HG02763 (cell line): ENCODE measurements at regions not wholly inside any gene's neighbourhood (a gene's known extent, or its start where the extent isn't known, plus 50 kb on each side); places are given as distances from the start of the nearest gene placed in this dataset.

Source experiments
- ATAC-seq: cut with Tn5 transposase; IDR thresholded peaks from one replicate; pipeline ENCODE4 v1.9.1; 2021; ENCODE audit warnings: mild to moderate bottlenecking, moderate library complexity; ENCODE audit not compliant: unreplicated experiment

DNA sequence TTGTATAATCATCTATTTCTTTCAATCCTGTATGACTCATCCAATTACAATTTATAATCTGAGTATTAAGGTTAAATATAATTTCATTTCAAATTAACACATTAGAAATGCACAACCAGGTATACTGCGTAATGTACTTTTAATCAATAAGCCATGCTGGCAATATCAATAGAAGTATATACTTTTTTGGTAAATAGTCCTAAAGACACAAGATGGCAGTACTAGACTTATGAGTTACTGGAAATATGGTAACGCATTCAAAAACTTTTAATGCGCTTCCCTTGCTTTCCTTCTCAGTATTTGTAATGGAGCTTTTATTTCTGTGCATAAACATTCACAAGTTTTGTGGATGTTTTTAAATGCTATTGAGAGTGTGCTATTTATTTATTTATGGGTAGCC is 1162.0 kb upstream of the TMPRSS15 start:
- no peak for ATAC-seq

DNA sequence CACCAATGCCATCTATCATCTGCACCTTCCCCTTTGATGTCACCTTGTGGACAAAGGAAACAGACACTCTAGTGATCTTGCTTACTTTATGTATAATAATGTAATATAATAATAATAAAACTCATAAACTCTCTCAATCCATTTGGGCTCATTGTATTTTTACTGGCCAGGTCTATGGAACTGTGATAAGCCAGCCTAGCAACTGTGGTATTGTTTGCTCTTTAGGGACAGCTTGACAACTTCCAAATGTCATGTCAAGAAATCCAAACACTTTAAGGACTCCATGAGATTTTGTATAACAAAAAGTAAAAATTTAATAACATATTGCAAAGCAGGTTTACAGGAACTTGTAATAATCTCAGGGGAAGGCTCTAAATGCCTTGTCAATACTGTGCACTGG is 1163.4 kb upstream of the TMPRSS15 start:
- ATAC-seq = no peak

DNA sequence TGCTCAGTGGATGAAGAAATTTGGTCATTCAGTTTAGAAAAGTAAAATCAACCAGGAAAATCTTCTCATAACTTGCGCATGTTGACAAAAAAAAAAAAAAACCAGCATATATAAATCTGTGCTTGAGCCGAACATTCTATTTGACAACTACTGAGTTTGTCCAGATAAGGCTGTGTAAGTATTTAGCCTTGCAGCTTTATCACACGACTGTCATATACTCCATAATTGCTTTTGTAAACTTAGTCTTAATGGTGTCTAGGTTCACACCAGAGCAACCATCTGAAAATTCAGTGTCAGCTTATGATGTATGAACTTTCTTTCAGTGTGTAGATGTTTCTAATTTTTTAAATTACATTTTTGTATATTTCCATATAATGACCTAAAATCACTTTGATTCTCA is 1173.8 kb upstream of the TMPRSS15 start:
- ATAC-seq = no peak

DNA sequence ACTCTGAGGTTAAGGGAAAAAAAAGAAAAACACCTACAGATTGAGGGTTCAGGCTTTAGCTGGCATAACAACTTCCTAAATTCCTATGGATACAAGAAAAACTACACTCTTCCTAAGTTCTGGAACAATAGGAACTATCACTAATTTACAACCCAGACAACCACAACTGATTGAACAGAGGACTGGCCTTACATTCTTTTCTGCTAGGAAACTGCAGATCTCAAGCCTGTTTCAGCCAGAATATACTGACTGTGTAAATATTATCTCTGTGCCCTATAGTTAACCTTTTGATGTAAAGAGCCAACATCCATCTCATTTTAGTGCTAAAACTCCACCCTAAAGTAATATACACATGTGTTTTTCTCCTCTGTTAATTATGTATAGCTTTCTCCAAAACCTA is 1186.5 kb upstream of the TMPRSS15 start:
- no peak for ATAC-seq

DNA sequence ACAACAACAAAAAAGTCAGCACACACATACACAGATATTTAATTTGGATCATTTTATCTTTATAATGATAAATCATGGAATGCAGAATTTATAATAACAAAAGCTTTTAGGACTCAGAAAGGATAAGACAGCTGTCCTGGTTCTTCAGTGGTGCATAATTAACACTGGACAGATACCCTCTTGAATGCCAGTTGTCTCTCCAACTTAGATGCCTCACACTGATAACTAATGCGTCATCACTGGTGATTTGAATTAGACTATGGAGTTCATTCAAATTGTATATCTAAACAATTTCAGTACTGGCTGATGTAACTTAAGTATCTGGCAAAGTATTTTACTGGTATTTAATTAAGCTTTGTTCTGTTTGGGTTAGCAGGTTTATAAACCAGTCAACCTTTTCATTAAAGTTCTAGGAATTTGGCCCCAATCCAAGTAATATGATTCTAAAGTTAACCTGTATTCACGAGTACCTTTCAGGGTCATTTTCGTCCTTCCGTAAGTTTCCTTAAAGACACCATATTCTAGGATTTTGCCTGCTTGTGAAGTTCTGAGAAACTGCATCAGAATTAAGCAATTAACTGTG is 1199.5 kb upstream of the TMPRSS15 start:
- ATAC-seq = no peak

DNA sequence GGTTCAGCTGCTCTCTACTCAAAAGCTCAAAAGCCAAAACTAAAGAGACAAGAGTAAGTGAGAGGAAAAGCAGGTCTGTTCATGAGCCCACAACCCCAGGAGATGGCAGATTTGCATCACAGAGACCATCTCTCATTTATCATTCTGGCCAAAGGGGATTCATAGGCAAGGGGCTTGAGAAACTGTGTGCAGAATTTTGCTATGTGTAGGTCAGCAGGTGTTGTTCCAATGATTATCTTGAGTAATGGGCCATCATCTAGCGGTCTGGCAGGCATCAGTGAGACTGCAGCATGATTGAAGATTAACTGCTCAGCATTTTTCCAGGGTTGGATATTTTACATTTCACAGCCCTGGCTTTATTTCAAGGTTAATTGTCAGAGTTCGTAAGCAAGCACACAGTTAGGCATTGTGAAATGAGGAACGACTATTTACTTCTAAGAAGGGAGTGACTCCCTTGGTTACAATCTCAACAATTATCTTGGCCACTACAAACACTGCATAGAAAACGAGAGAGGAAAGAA is 1204.6 kb upstream of the TMPRSS15 start:
- no peak for ATAC-seq

DNA sequence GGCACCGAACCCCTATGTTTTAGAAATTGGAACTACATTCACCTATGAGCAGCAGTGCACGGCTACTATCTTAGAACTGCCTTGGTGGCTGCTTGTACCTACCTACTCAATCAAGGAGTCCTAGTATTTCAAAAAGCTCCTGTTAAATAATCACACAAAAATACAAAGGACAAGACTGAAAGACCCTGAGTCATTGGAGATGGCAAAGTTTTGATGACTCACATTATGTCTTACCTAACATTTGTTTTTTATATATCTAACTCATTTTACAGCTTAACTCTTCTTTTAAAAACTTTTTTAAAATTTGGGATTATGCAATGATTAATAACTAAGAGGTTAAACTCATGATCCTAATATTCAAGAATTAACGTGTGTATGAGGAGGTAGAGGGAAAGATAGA is 1206.0 kb upstream of the TMPRSS15 start:
- ATAC-seq = no peak

DNA sequence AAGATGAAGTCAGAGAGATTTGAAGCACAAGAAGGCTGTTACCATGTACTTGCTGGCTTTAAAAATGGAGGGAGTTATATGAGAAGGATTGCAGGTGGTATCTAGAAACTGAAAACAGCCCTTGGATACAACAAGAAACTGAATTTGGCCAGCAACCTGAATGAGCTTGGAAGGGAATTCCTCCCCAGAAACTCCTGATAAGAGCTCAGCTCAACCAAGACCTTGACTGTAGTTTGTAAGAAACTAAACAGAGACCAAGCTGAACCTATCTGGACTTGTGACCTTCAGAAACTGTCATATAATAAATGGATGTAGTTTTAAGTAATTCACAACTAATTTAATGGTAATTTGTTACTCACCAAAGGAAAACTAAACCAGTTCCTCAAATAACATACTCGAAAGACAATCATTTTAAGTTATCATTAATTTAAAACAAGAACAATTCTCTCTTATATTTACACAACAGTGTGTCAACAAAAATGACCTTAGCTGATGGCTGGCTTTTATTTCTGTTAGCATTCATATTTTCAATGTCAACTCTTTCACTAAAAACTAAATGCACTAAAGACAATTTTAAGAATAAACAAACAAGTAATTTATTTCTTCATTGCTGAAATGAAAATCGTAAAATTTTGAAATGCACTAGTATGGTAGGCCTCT is 1218.4 kb upstream of the TMPRSS15 start:
- no peak for ATAC-seq

DNA sequence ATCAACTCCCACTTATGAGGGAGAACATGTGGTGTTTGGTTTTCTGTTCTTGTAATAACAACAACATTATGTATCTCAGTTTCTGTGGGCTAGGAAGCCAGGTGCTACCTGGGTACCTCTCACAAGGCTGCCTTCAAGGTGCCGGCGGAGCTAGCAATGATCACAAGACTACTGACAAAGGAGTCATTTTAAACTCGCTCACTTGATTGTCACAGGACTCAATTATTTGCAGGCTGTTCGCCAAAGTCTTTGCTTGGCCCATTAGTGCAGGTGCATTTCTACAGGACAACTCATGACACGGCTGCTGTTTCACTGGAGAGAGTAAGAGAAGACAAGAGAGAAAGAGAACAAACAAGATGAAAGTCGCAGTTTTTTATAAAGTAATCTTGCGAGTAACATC is 1237.4 kb upstream of the TMPRSS15 start:
- ATAC-seq = no peak

DNA sequence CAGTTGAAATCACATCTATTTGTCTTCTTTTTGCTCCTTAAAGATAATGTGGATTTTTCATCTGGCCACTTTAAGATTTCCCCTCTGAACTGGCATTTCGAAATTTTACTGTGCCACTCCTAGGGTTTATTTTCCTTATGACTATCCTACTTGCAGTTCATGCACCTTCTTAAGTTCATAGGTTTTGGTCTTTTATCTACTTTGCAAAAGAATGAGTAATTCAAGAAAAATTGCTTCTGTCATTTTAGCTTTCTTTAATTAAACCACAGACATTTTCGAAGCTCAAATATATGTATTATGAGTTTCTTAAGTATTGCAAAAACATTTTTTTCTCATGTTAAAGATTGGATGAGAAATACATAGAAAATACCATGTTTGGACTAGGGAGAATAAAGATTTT is 1244.8 kb upstream of the TMPRSS15 start:
- ATAC-seq = no peak

DNA sequence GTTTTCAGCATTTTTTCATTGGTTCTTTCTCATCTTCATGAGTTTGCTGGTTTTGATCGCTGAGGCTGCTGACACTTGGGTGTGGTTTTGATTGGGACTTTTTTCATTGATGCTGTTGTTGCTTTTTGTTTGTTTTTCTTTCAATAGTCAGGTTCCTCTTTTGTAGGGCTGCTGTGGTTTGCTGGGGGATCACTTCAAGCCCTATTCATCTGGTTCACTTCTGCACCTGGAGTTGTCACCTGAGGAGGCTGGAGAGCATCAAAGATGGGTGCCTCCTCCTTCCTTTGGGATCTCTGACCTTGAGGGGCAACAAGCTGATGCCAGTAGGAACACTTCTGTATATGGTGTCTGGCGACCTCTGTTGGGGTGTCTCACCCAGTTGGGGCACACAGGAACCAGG is 1279.9 kb upstream of the TMPRSS15 start:
- ATAC-seq = no peak

DNA sequence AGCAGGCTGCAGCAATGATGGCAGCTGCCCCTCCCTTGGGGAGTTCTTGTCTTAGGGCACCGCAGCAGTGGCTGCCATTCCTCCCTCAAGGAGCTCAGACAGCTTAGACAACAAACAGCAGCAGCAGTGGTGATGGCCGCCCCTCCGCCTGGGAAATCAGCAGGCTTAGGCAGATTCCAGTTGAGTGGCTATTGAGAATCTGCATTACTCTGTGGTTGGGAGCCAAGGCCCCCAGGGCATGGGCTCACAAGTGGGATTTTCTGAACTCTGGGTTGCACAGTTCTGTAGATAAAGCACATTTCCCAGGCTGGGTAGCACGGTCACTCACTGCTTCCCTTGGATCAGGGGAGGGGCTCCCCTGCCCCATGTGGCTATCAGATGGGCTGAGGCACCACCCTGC is 1280.7 kb upstream of the TMPRSS15 start:
- no peak for ATAC-seq

DNA sequence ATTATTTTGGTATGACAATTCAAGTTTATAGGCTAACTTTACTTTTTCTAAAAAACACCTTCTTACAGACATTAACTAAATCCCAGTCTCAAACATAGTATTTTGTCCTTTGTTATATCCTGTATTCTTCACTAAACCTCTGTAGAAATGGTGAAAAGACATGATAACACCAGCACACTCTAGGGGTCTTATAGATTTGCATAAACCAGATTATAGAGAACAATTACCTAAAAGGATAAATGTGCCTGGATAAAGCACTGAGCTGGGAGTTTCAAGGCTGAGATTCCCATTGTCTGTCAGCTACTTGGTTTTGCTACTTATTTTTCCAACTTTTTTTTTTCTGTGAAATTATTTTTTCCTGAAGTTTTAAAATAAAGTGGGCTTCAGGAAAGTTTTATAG is 1288.6 kb upstream of the TMPRSS15 start:
- no peak for ATAC-seq

DNA sequence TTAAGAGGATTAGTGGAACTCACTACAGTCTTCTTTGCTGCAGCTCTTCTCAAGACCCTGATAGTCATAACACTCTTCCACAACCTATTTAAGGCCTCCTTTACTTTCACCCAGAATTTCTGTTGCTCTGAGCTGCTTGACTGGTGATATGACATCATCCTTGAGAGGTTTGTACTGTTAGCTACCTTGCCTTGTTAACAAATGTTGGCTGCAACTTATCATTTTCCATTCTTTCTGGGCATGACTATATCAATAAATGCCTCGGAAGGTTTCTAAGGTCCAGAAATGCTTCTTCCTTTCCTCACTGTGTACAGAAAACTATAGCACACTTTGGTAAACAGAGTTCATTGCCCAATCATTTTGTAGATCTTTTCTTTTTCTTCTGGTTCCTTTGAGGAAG is 1292.2 kb upstream of the TMPRSS15 start:
- ATAC-seq = no peak

DNA sequence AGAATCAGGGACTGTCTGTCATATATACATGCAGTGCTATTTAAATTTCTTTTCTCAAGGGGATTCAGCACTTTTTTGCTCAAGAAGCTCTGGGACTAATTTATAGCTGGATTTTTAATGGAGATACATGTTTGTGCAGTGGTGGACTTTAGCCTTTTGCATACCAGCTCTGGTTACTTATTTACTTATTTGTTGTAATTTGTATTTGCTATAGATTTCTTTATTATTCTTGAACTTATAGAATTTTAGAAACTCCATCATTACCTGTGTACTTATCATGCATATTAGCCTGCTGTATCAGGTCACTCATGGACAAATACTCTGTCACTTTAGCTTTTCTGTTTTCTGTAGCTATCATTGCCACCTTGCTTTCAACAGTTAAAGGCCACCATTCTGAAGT is 1296.9 kb upstream of the TMPRSS15 start:
- no peak for ATAC-seq

DNA sequence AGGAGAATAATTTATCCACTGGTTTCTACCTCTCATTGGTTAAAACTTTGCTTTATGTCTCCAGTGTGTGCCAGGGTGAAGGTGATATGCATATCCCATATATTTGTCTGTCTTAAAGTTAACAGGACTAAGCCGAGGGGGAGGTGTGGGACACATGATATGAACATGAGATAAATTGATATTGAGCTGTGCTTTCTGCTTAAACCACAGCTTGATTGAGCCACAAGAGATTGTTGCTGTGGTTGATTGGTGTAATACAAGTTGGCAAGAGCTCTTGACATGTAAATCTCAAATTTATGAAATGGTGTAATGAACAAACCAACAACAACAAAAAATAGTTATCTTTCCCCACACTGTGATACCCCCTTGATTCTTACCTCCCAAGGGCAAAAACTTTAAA is 1295.5 kb upstream of the NCAM2 start:
- ATAC-seq = no peak

DNA sequence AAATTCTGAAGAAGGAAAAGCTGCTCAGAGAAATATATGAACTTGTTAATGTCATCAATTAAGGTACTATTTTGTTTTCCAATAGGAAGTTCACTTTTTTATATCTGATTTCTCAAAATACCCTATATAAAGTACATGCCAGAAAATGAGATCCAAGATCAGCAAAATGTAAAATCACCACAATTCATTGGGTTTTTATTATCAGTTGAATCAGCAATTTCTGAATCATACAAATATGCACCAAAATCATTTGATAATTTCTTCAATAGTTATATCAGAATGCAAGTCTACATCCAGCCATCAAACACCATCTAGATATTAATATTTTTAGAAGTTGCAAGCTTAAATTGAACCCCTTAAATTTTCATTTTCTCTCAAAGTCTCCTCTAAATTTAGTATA is 1293.4 kb upstream of the NCAM2 start:
- ATAC-seq = no peak

DNA sequence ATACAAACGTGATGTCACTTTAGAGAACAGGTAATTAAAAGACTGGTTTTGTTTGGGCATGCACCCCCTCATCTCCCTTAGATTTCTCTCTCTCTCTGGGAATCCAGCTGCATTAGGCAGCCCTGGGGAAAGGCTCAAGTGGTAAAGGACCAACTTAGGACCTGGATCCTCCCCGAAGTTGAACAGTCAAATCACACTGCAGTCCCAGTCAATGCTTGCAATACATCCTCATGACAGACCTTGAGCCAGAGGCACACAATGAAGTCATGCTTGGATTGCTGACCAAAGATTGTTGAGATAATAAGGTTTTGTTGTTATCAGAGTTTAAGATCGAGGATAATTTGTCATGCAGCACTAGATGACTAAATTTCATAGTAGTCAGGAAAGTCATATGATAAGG is 1285.8 kb upstream of the NCAM2 start:
- ATAC-seq = no peak

DNA sequence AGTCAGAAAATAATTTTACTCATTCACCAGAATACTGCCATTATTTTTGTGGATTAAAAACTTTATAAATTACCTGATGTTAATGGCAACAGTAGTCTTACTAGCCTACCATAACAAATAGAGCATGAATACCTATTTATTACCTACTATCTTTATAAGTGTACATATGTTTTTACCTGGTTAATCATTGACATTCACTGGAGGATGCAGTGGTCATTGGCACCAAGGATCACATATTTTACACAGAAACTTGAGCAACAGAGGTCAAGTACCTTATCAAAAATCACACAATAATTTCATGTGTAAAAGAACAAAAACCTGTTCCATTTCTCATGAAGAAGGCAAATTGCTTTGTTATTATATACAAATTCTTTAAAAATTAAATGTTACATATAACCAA is 1284.9 kb upstream of the NCAM2 start:
- no peak for ATAC-seq

DNA sequence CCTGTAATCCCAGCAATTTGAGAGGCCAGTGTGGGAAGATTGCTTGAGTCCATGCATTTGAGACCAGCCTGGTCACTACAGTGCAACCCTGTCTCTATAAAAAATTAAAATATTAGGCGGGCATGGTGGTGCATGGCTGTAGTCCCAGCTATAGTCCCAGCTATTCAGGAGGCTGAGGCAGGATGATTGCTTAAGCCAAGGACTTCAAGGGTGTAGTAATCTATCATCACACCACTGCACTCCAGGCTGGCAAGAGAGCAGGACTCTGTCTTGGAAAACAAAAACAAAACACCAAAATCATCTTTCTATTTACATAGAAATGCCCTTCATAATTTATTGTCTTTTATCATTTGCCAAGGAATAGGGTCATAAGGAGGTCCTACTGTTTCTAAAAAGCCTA is 1274.1 kb upstream of the NCAM2 start:
- no peak for ATAC-seq

DNA sequence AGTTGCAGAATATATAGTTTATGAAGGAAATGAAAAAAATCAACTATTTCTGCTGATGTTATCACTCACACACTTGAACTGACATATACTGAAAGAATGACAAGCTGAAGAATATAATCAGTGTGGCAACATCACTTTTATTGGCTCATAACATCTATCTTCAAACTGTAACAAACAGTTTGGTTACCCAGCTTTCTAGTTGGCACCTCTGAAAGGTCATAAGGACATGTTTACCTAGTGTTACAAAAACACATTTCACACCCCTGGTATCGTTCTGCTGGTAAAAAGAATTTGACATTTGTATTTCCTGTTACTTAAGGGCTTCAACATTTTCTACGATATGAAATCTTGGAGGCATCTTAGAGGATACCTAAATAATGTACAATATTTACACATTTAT is 1267.0 kb upstream of the NCAM2 start:
- no peak for ATAC-seq

DNA sequence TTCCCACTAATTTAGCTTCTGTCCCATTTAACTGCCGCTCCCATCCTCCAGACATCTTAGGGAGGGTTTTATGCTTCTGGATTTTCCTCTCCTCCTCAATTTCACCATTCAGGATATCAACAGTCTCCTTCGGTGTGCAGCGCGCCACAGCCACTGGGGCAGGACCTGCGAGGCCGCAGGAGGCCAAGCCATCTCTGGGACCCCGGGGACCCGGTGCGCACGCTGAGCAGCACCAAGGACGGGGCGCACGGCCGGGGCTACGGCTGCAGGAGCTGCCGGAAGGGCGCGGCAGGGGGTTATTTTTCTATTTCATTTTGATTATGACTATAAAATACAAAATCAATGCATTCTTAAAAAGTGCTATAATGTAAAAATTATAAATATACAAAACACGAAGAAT is 1238.4 kb upstream of the NCAM2 start:
- ATAC-seq = no peak

DNA sequence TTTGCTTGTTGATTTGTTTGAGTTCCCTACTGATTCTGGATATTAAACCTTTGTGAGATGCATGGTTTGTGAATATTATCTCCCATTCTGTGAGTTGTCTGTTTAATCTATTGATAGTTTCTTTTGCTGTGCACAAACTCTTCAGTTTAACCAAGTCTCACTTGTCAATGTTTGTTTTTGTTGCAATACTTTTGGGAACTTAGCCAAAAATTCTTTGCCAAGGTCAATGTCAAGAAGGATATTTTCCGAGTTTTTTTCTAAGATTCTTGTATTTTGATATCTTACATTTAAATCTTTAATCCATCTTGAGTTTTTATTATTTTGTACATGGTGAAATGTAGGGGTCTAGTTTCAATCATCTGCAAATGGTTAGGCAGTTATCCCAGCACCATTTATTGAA is 1230.7 kb upstream of the NCAM2 start:
- ATAC-seq = no peak
